DOHH2 (cell line): ENCODE measurements at regions not wholly inside any gene's neighbourhood (a gene's known extent, or its start where the extent isn't known, plus 50 kb on each side); places are given as distances from the start of the nearest gene placed in this dataset.

Experiments used
- H3F3A ChIP-seq: fragments of 200-600 bp; sonication (generic), shearing (Covaris generic); 2 replicates; pipeline ENCODE4 v1.6.0; 2016; ENCODE audit warnings: antibody characterized with exemption, mild to moderate bottlenecking; ENCODE audit not compliant: control insufficient read depth, insufficient read depth
- H3K27ac ChIP-seq: fragments of 200-600 bp; sonication (generic); 2 replicates; pipeline ENCODE4 v1.5.1; 2014; ENCODE audit warnings: low read depth, mild to moderate bottlenecking, low read length, moderate library complexity
- H3K27me3 ChIP-seq: fragments of 200-600 bp; sonication (generic); 2 replicates; pipeline ENCODE4 v1.6.1; 2014; ENCODE audit warnings: mild to moderate bottlenecking, low read length, mixed read lengths; ENCODE audit not compliant: control insufficient read depth
- H3K36me3 ChIP-seq: fragments of 200-600 bp; sonication (generic); 2 replicates; pipeline ENCODE4 v1.6.1; 2014; ENCODE audit warnings: mild to moderate bottlenecking, low read length, moderate library complexity, mixed read lengths; ENCODE audit not compliant: control insufficient read depth
- H3K4me1 ChIP-seq: fragments of 200-600 bp; sonication (generic); 2 replicates; pipeline ENCODE4 v1.6.1; 2014; ENCODE audit warnings: mild to moderate bottlenecking, low read length, mixed read lengths; ENCODE audit not compliant: control insufficient read depth
- H3K4me2 ChIP-seq: fragments of 200-600 bp; sonication (generic); 2 replicates; pipeline ENCODE4 v1.6.0; 2014; ENCODE audit warnings: mild to moderate bottlenecking, low read length, moderate library complexity
- H3K4me3 ChIP-seq: fragments of 200-600 bp; sonication (generic); 2 replicates; pipeline ENCODE4 v1.5.1; 2014; ENCODE audit warnings: mild to moderate bottlenecking, low read length, mixed read lengths
- H3K79me2 ChIP-seq: fragments of 200-600 bp; sonication (generic); 2 replicates; pipeline ENCODE4 v1.6.1; 2014; ENCODE audit warnings: mild to moderate bottlenecking, low read length, mixed read lengths; ENCODE audit not compliant: control insufficient read depth
- H3K9me2 ChIP-seq: fragments of 200-600 bp; sonication (generic); replicated peaks from 2 replicates; pipeline ENCODE4 v1.6.1; 2014; ENCODE audit warnings: mild to moderate bottlenecking, low read length, mixed read lengths; ENCODE audit not compliant: control insufficient read depth
- H3K9me3 ChIP-seq: fragments of 200-600 bp; sonication (generic); 2 replicates; pipeline ENCODE4 v1.6.1; 2014; ENCODE audit warnings: antibody characterized with exemption, low read length, mixed read lengths; ENCODE audit not compliant: control insufficient read depth, insufficient read depth
- H4K20me1 ChIP-seq: fragments of 200-600 bp; sonication (generic); 2 replicates; pipeline ENCODE4 v1.6.0; 2014; ENCODE audit warnings: low read depth, mild to moderate bottlenecking, antibody characterized with exemption, low read length, moderate library complexity; ENCODE audit not compliant: control insufficient read depth, insufficient read depth
- EZH2phosphoT487 ChIP-seq: fragments of 200-600 bp; sonication (generic); IDR thresholded peaks from 2 replicates; pipeline ENCODE4 v1.6.1; 2017; ENCODE audit warnings: borderline replicate concordance, mild to moderate bottlenecking, antibody characterized with exemption, low read length, moderate library complexity, mixed read lengths
- TF ChIP-seq, protein P1 (sequence below): fragments of 200-600 bp; sonication (generic); IDR thresholded peaks from one replicate; pipeline ENCODE4 v1.5.1; 2014; ENCODE audit warnings: antibody characterized with exemption, mild to moderate bottlenecking, low read depth, low read length; ENCODE audit not compliant: poor library complexity, severe bottlenecking

DNA sequence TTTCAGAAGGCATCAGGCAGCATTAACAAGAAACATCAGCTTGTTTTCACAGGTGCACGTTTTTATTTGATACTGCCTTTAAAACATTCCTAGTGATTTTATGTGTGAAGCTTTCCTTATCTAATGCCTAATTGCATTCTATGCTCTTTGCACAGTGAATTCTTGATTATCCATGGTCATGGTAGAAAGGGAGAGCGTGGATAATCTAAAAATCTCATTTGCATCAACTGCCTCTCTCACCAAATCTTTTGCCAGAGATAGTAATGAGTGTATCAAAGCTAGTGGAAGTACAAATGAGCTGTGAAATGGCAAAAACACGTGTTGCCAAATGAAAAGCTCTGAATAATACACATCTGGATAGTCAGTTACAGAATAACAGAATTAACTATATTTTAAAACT, 170.5 kb downstream of the NAA11 start:
- no peaks in the 10 kb centered on the region for H3K4me1 ChIP-seq
- no peaks in the 10 kb centered on the region for H3F3A ChIP-seq
- H4K20me1 ChIP-seq: no peaks in the 10 kb centered on the region
- no peak overlapping the region for H3K4me3 ChIP-seq
- no peak overlapping the region for H3K27ac ChIP-seq
- no peaks in the 10 kb centered on the region for H3K9me2 ChIP-seq
- no peaks in the 10 kb centered on the region for H3K27me3 ChIP-seq
- no peaks in the 10 kb centered on the region for H3K36me3 ChIP-seq
- no peaks in the 10 kb centered on the region for H3K79me2 ChIP-seq
- H3K9me3 ChIP-seq: no peaks in the 10 kb centered on the region
- no peak for TF ChIP-seq EZH2phosphoT487
- TF ChIP-seq, protein P1, sequence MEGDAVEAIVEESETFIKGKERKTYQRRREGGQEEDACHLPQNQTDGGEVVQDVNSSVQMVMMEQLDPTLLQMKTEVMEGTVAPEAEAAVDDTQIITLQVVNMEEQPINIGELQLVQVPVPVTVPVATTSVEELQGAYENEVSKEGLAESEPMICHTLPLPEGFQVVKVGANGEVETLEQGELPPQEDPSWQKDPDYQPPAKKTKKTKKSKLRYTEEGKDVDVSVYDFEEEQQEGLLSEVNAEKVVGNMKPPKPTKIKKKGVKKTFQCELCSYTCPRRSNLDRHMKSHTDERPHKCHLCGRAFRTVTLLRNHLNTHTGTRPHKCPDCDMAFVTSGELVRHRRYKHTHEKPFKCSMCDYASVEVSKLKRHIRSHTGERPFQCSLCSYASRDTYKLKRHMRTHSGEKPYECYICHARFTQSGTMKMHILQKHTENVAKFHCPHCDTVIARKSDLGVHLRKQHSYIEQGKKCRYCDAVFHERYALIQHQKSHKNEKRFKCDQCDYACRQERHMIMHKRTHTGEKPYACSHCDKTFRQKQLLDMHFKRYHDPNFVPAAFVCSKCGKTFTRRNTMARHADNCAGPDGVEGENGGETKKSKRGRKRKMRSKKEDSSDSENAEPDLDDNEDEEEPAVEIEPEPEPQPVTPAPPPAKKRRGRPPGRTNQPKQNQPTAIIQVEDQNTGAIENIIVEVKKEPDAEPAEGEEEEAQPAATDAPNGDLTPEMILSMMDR: no peak
- no peak overlapping the region for H3K4me2 ChIP-seq

DNA sequence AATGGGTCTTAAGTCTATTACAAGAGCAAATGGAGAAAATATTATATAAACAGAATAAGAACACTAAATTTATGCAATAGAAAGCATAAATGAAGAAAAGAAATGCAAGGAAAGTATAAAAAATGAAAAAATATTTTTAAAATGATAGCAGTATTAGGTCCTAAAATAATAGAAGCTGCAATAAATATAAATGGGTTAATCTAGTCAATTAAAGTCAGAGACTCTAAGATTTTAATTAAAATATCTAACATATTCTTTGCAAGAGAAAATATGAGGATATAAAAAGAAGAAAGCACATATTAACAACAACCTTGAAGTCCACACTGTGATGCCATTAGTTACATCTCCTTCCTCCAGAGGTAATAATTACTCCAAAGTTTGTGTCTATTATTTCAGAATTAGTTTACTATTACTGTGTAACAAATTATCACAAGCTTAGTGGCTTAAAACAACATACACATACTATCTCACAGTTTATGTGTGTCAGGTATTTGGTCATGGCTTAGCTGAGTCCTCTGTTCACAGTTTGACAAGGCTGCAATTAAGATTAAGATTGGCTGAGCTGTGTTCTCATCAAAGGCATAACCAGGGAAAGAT, 174.9 kb downstream of the NAA11 start:
- Histone ChIP-seq H3K27me3 (no peaks in the 10 kb centered on the region), H3K36me3 (no peaks in the 10 kb centered on the region), H3K9me3 (no peaks in the 10 kb centered on the region), H3K79me2 (no peaks in the 10 kb centered on the region), H3F3A (no peaks in the 10 kb centered on the region), H3K4me2 (no peak overlapping the region), H3K4me3 (no peak overlapping the region), H3K27ac (no peak overlapping the region), H3K4me1 (no peaks in the 10 kb centered on the region), H3K9me2 (no peaks in the 10 kb centered on the region), H4K20me1 (no peaks in the 10 kb centered on the region)
- TF ChIP-seq, protein P1: no peak
- TF ChIP-seq EZH2phosphoT487: no peak

DNA sequence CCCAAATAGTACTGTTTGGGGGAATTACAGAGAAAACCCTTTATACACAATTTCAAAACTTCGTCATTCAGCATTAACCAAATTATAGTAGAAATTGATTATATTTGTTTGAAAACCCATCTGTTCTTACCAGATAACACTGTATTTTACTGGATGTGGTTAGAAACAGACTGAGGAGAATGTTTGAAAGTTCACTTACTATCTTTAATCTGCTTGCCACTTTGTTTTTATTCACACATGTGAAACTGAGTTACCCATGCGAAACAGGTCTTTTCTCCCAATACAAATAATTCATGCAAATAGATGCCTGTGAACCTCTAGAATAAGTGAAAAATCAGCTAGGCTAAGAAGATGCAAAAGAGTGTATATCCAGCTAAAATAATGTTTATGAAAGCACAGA, 177.5 kb downstream of the NAA11 start:
- Histone ChIP-seq H3F3A (no peaks in the 10 kb centered on the region), H3K27ac (no peak overlapping the region), H3K4me1 (no peaks in the 10 kb centered on the region), H3K4me3 (no peak overlapping the region), H3K9me2 (no peaks in the 10 kb centered on the region), H3K27me3 (no peaks in the 10 kb centered on the region), H3K79me2 (no peaks in the 10 kb centered on the region), H3K4me2 (no peak overlapping the region), H3K36me3 (no peaks in the 10 kb centered on the region), H4K20me1 (no peaks in the 10 kb centered on the region), H3K9me3 (no peaks in the 10 kb centered on the region)
- no peak for TF ChIP-seq EZH2phosphoT487
- TF ChIP-seq, protein P1: no peak
